Lower lobe of right lung (tissue), 2 donors: ENCODE measurements at regions not wholly inside any gene's neighbourhood (a gene's known extent, or its start where the extent isn't known, plus 50 kb on each side); places are given as distances from the start of the nearest gene placed in this dataset.

Experiments
- ATAC-seq, 2 donors: fragments of 200-7000 bp; cut with Tn5 transposase; one replicate each; pipeline ENCODE4 v1.9.1; 2020 to 2022; ENCODE audit warnings: mild to moderate bottlenecking in 2 of 2, moderate library complexity in 2 of 2
- DNase-seq: peaks from one replicate; pipeline ENCODE4 v3.0.0-alpha.2; 2020
- H3K27ac ChIP-seq: fragments of 200-600 bp; one replicate; pipeline ENCODE4 v1.8.0; 2022
- H3K27me3 ChIP-seq: fragments of 200-600 bp; one replicate; pipeline ENCODE4 v1.8.0; 2022; ENCODE audit warnings: low read depth
- H3K36me3 ChIP-seq: fragments of 200-600 bp; one replicate; pipeline ENCODE4 v1.8.0; 2022; ENCODE audit warnings: mild to moderate bottlenecking
- H3K4me1 ChIP-seq: fragments of 200-600 bp; one replicate; pipeline ENCODE4 v1.8.0; 2022
- H3K4me3 ChIP-seq: fragments of 200-600 bp; one replicate; pipeline ENCODE4 v1.8.0; 2022; ENCODE audit warnings: mild to moderate bottlenecking
- H3K9me3 ChIP-seq: fragments of 200-600 bp; one replicate; pipeline ENCODE4 v1.8.0; 2022
- intact Hi-C: fragments of 100-400 bp; cut with DNase I; formaldehyde crosslinking; loops from one replicate; pipeline ENCODE4 v1.11.0; 2022
- TF ChIP-seq, protein P1 (sequence below): fragments of 200-600 bp; IDR thresholded peaks from one replicate; pipeline ENCODE4 v1.8.0; 2022; ENCODE audit warnings: antibody characterized with exemption, mild to moderate bottlenecking
- donor health status: DM: no; HTN: yes; CAD: no; lungs with severe emphysema.

DNA sequence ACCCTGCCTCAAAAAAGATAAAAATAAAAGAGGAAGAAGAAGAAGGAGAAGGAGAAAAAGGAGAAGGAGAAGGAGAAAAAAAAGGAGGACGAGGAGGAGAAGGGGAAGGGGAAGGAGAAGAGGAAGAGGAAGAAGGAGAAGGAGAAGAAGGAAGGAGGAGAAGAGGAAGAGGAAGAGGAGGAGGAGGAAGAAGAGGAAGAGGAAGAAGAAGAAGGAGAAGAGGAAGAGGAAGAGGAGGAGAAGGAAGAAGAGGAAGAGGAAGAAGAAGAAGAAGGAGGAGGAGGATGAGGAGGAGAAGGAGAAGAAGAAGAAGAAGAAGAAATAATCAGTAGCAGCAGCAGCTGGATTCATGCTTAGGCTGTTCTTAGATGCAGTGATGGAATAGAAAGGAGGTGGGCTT lies 159.7 kb downstream of the TFCP2L1 start:
- intact Hi-C loops = no loop called here
- ATAC-seq = no peak

DNA sequence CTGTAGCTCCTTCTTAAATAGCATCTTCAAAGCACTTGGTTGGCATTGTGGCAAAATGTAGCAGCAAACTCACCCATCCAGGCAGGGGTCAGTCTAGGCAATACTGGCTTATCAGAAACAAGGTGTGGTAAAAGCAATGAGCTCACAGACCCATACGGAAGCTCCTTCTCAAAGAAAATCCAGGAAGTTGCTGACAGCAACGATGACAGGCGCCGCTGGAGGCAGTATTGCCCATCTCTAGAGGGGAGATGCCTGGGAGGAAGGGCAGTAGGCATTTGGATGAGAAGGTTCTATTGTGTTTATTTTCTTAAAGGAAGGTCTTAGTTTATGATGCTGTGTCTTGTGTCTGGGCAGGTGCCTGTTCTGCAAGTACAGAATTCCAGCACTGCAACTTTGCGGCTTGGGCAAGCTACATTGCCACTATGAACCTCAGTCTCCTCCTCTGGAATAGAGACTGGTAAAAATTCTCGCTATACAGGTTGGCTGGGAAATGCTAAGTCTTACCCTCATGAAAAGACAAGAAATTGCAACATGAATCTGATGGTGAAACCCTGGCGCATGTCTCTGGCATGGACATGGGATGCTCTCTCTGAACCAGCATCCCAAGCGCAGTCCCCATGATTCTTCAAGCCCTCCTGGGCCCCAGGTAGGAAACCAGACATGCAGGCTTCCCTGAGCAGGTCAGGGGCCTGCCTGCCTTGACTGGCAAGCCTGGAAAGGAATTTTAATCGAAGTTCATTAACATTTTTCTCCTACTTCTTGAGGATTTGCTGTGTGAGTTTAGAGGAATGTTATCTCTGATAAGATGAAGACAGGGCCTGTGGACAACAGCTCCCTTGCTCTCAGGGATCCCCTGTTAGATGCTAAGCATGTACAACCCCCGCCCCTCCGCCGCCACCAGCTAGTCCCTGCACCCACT lies 156.0 kb downstream of the TFCP2L1 start:
- TF ChIP-seq, protein P1, sequence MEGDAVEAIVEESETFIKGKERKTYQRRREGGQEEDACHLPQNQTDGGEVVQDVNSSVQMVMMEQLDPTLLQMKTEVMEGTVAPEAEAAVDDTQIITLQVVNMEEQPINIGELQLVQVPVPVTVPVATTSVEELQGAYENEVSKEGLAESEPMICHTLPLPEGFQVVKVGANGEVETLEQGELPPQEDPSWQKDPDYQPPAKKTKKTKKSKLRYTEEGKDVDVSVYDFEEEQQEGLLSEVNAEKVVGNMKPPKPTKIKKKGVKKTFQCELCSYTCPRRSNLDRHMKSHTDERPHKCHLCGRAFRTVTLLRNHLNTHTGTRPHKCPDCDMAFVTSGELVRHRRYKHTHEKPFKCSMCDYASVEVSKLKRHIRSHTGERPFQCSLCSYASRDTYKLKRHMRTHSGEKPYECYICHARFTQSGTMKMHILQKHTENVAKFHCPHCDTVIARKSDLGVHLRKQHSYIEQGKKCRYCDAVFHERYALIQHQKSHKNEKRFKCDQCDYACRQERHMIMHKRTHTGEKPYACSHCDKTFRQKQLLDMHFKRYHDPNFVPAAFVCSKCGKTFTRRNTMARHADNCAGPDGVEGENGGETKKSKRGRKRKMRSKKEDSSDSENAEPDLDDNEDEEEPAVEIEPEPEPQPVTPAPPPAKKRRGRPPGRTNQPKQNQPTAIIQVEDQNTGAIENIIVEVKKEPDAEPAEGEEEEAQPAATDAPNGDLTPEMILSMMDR = peak; percentile 46
- intact Hi-C loops = no loop called here
- Histone ChIP-seq H3K4me3 (no peak overlapping the region), H3K4me1 (no peaks in the 10 kb centered on the region), H3K36me3 (no peaks in the 10 kb centered on the region), H3K9me3 (no peaks in the 10 kb centered on the region), H3K27me3 (no peaks in the 10 kb centered on the region), H3K27ac (no peak overlapping the region)
- DNase-seq (peak; percentile 72), ATAC-seq (peak; percentile 63 to 83)

More for the DNA sequence above, 159.7 kb downstream of the TFCP2L1 start:
- H3K4me3 ChIP-seq = no peak overlapping the region
- no peaks in the 10 kb centered on the region for H3K4me1 ChIP-seq
- H3K27ac ChIP-seq = no peak overlapping the region
- no peaks in the 10 kb centered on the region for H3K27me3 ChIP-seq
- no peak for DNase-seq
- TF ChIP-seq, protein P1 = no peak
- no peaks in the 10 kb centered on the region for H3K9me3 ChIP-seq
- no peaks in the 10 kb centered on the region for H3K36me3 ChIP-seq

GRCh38 chr2:121129692-121130091 lies 155.3 kb downstream of the TFCP2L1 start:
- Histone ChIP-seq H3K36me3 (no peaks in the 10 kb centered on the region), H3K4me1 (no peaks in the 10 kb centered on the region), H3K4me3 (no peak overlapping the region), H3K27me3 (no peaks in the 10 kb centered on the region), H3K27ac (no peak overlapping the region), H3K9me3 (no peaks in the 10 kb centered on the region)
- DNase-seq (no peak), ATAC-seq (no peak)
- intact Hi-C loops = no loop called here
- TF ChIP-seq, protein P1 = no peak

DNA sequence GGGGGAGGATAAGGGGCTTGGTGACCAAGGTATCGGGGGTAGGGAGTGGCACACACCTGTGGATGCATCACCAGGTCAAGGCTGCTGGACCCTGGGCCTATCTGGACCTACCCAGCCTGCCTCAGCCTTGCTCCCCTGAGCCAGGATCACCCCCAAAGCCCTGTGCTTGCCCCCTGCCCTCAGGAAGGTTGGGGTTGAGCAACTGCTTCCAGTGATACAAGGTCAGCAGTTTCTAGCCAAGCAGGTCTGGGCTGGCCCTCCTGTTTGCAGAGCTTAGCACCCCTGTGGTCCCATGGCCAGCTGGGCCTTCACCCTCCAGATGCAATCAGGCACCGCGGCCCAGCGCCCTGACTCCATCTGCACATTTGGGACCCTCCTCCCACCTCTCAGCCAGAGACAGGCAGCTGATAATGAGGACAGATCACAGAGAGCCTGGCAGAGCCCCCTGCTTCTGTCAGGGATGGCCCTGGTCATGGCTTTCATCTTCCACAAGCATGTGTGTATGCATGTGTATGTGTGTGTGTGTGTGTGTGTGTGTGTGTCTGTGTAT lies 154.6 kb downstream of the TFCP2L1 start:
- H3K36me3 ChIP-seq = no peaks in the 10 kb centered on the region
- intact Hi-C loops = no loop called here
- TF ChIP-seq, protein P1 = no peak

GRCh38 chr2:121131375-121131774 lies 153.6 kb downstream of the TFCP2L1 start:
- no peak overlapping the region for H3K27ac ChIP-seq
- no peaks in the 10 kb centered on the region for H3K36me3 ChIP-seq
- no peak for DNase-seq
- H3K4me1 ChIP-seq = no peaks in the 10 kb centered on the region
- H3K4me3 ChIP-seq = no peak overlapping the region
- no peaks in the 10 kb centered on the region for H3K27me3 ChIP-seq
- TF ChIP-seq, protein P1 = no peak
- ATAC-seq = no peak
- no peaks in the 10 kb centered on the region for H3K9me3 ChIP-seq
- intact Hi-C loops = no loop called here

More for the DNA sequence above, 154.6 kb downstream of the TFCP2L1 start:
- Histone ChIP-seq H3K4me3 (no peak overlapping the region), H3K4me1 (no peaks in the 10 kb centered on the region), H3K27me3 (no peaks in the 10 kb centered on the region), H3K9me3 (no peaks in the 10 kb centered on the region), H3K27ac (no peak overlapping the region)
- no peak for DNase-seq
- ATAC-seq = no peak
